NCI-H2171 treated with DMSO at 0.1 percent for 48 hours (cell line): ENCODE measurements at regions not wholly inside any gene's neighbourhood (a gene's known extent, or its start where the extent isn't known, plus 50 kb on each side); places are given as distances from the start of the nearest gene placed in this dataset.
"Not testable (repeated sequence)": the region's sequence is repeated elsewhere in the genome, so short reads cannot be mapped to it uniquely, and the experiment has no call there.

Experiments used
- DNase-seq: peaks from one replicate; lab custom pipeline; 2025; lab: John Stamatoyannopoulos, UW

DNA sequence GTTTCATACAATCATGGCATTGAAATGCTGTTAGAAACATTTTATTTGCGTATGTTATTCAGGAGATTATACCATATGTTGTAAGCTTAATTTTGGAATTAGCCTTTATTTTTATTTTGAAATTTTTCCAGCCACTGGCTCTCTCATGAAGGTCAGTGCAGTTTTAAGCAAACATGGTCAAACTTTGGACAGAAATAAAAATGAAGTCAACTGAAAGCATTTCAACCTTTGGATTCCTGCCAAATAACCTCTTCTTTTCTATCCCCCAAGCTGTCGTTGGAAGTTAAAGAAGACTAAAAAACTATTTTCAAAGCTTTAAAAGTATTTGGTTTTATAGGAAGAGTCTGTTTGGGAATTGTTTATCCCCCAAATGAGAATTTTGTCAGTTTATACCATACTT lies 846.6 kb downstream of the MCTP2 start:
- no peak for DNase-seq

DNA sequence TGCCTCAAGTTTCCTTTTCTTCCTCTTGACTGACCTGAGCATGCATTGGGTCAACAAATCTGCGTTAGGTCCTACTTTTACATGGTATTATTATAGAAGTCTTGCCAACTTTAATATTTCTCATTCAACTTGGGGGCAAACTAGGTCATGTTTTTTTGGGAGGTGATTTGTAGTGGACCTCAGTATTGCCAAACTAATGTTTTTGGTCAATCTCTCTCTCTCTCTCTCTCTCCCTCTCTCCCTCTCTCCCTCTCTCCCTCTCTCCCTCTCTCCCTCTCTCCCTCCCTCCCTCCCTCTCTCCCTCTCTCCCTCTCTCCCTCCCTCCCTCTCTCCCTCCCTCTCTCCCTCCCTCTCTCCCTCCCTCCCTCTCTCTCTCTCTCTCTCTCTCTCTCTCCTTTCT lies 848.9 kb downstream of the MCTP2 start:
- DNase-seq = not testable (repeated sequence)

DNA sequence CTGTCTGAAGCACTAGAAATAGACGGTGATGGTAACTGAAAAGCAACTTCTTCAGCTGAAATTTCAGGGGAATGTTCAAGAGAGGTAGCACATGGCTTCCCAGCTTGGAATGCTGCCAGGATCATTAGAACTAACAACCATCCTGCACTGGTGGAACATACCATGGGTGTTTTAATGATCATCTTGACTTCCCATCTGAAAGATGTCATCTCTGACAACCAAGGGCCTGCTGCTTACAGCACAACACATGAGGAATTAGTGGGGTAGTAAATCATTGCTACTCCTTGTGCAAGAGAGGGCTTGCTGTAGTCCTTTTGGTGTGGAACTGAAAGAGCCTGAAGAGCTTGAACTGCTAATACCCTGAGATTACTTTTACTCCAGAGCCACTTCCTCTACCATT lies 853.7 kb downstream of the MCTP2 start:
- no peak for DNase-seq

DNA sequence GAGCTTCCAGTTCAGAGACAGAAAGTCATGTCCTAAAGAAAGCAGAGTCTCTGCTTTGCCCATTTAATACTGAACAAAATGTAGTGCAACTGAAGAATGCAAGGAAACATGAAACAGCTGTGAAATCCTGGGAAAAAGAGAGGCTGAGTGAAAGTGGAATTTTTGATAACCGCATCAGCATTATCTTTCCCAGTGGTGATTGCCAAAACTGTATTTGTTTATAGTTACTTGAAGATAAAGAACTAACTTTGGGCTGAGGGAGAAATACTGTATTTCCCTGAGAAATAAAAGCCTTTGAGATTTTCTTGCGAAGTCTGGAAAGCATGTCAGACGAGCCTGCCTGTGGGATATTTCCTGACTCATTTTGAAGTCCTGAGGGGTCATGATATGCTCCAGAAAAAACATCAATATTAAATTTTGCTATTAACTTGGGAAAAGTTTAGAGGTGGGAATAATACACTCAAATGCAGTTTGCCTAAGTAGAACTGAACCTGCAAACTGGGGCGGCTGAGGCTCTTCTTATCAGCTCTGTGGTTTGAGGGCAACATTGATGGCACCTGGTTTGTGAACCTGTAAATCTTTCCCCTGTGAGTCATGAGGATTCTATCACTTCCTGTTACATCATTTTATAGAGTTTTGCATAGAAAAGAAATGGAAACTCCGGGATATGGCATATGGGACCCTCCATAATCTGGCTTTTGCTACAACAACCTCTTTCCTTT lies 855.3 kb downstream of the MCTP2 start:
- DNase-seq = no peak

DNA sequence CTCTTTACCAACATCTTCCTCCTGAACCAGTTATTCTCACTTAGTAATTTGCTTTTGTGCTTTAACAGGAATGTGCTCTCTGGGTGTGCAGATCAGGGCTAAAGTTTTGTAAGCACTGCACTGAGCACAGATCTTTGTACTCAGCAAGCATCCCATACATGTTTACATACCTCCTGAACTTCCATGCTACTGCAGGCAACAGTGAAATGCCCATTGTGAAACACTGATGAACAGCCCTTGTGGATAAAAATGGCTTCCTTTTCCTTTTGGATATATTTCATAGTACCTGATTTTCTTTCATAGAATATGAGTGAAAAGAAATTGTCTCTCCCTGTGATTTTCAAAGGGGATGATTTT lies 855.9 kb downstream of the MCTP2 start:
- no peak for DNase-seq

DNA sequence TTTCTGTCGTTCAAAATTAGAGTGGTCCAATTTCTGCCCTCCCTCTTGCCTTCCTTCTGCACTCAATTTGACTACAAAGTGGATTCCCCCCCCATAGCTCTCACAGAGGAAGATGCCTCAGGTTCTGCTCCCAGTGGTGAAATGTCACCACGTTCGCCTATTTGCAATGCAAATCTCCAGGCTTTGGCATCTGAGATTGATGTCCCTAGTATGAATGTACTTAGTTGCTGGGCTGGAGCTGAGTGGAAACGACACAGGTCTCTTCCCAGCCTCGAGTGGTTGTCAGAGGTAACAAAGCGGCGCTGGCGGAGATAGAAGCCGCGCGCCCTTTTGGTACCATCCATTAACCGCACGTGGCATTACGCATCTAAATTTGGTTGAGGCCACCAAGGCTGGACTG lies 860.1 kb downstream of the MCTP2 start:
- DNase-seq = no peak

DNA sequence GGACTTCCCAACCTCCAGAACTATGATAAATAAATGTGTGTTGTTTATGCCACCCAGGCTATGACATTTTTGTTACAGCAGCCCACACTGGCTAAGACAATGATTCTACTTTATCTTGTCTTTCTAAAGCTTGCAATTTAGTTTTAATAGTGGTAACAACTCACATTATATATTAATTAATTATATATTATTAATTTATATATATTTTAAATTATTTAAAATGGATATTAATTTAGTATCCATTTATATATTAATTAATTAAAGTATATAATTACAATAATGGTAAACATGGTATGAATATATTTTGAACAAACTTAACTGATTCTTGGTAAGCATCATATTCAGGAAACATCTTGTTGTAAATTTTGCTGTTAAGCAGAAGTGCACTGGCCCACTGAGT lies 863.9 kb downstream of the MCTP2 start:
- DNase-seq = no peak

DNA sequence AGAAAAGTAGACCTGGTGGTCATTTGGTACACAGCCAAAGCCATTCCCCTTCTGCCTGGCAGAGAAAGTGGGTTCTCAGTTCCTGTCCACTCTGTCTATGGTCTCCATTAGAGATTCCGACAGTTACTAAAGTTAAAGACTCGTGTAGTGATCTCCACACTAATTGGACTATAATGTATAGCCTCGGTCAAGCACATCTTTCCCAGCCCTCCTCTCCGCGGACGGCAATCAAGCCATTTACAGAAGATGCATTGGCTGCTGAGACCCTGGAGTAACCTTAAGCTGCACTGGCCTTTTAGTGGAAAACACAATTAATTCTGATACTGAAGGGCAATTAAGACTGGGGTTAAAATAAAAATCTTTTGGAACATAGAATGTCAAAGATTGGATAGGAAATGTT lies 865.3 kb downstream of the MCTP2 start:
- no peak for DNase-seq

DNA sequence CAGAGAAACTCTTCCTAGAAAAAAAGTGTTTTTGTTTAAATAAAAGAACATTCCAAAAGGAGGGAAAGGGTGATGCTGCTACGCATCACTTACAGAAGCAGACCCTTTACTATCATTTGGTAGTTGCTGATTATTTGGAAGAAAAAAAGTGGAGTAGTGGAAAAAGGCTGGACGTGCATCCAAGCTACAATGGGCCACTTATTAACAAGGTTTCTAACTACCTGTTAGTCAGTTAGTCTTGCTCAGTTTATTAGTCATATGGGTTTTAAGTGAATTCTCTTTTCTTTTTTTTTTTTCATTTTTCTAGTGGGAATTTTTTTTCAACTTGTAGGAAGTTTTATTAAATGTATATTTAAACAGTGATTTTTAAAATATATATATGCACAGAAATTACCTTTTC lies 866.0 kb downstream of the MCTP2 start:
- DNase-seq = no peak

DNA sequence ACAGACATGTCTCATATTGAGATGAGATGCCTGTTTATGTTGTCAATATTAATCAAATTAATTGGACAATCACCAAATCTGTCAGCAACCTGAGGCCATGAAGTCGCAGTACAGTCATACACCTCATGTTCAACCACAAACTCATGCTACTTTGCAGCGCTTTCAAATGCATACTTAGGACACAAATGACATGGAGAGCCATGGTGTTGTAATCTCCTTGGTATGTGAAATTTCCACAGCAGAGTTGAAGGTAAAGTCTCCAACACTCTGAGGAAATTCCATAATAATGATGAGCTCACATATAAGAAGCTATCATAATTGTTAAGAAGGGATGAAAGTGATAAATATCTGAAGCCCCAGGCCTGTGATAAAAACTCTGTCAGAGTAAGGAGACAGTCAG lies 873.9 kb downstream of the MCTP2 start:
- no peak for DNase-seq

DNA sequence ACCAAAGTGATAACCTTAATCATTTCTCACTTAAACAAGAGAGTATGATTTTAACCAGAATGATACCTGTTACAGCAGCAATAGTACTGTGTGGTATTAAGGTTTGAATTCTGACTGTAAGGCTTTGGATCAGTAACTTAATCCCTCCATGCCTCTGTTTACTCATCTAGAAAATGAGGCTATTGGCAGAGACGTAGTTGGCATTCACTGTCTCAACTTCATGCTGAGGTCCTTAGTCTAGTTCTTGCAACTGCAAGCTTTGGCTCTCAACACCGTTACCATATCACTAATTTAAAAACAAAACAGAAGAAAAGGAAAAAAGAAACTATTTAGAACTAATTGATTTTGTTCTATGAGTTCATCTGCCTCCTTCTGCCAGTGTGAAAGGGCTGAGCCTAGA lies 875.4 kb downstream of the MCTP2 start:
- DNase-seq = no peak

DNA sequence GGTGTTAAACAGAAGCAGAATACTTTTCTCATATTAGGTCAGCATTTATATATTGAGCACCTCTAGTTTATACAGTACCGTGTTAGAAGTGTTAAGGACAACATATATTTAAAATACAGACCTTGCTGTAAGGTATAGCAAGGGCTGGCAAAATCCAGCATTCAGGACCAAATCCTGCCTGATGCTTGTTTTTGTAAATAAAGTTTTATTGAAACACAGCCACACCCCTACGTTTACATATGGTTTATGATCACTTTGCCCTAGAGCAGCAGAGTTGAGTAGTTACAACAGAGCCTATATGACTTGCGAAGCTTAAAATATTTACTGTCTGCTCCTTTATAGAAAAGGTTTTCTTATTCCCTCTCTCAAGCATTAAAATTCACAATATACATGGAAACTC lies 877.3 kb downstream of the MCTP2 start:
- DNase-seq = no peak

DNA sequence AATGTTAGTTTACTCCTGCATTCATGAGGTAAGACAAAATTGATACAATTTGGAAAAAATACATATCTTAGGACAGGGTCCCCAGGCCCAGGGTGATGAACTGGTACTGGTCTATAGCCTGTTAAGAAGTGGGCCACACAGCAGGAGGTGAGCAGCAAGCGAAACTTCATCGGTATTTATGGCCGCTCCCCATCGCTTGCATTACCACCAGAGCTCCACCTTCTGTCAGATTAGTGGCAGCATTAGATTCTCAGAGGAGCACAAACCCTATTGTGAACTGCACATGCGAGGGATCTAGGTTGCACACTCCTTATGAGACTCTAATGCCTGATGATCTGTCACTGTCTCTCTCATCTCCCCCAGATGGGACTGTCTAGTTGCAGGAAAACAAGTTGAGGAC lies 880.6 kb downstream of the MCTP2 start:
- no peak for DNase-seq

DNA sequence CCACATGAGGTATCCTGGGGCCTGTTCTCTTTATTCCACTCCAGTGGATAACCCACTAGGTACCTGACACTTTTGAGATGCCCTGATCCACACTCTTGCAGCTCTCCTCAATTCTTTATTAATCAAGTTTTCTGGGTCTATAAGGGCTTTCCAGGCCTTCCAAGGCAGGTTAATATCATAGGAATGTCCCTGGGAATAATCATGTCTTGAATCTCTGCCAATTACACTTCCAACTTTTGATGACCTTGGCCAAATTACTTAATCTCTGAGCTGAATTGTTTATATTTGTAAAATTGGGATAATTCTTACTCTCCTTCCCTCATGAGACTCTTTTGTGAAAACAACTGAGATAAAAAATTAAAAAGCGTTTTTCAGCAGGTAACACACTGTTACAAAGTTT lies 881.7 kb downstream of the MCTP2 start:
- DNase-seq = no peak

DNA sequence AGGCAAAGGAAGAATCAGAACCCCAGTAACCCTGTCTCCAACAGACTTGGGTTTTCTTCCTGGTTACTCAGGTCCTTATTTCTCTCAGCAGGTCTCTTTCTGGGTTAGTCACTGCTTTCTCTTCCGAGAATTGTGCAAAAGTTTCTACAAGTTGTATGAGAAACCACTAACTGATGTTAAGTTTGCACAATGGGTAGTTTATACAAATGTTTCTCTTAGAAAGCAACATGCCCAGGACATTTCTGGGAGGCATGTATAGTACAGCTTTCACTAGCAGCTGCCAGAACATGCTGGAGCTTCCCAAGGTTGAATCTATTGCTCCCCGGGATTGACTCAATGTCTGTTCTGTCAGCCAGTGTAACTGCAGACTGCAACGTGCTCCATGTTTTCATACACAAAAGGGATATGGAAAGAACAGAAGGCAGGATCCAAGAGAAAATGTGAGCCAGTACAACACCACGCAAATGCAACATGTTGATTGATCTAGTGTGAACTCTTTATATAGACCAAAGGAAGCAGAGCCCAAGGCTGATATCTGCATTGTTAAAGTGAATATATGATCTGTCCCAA lies 887.8 kb downstream of the MCTP2 start:
- no peak for DNase-seq

DNA sequence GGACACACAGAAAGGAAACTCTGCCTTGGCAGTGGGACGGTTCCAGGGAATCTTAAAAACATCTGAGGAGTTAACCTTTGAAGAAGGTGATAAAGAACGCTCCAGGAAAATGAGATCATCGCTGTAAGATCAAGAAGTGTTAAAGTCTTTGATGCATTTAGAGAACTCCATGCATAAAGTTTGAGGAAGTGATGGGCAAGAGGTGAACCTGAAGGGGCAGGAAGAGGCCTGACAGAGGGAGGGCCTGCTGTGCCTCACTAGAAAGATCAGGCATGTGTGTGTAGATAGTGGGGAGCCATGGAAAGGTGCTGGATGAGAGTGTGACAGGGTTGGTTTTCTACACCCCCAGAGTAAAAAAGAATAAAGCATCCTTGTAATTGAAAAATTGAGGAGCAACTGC lies 889.2 kb downstream of the MCTP2 start:
- DNase-seq = no peak

DNA sequence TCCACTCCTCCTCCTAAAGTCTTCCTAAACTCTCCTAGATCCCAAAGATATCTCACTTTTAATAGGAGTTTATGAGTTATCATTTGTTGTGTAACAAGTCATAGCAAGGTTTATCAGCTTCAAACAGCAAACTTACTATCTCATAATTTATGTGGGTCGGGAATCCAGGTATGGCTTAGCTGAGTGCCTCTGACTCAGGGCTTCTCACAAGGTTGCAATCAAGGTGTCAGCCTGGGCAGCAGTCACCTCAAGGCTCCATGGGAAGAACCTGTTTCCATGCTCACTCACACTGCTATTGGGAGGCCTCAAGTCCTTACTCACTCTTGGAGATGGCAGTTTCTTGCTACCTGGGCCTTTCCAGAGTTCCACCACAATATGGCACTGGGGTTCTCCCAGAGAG lies 889.8 kb downstream of the MCTP2 start:
- DNase-seq = no peak

DNA sequence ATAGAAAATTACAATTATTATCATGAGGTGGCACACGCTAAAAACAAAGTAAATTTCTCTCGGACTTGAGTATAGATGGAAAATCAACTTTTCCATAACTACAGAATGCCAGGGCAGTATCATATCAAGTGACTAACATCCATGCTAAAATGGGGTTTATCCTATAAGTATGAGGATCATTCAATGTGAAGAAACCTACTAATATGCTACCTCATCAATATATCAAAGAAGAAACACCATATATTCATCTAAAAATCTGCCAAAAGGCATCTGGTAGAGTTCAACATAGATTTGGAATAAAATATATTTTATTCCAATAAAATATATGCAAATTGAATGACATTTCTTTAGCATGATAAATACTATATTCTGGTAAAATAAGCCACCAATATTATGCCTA lies 894.4 kb downstream of the MCTP2 start:
- DNase-seq = no peak

DNA sequence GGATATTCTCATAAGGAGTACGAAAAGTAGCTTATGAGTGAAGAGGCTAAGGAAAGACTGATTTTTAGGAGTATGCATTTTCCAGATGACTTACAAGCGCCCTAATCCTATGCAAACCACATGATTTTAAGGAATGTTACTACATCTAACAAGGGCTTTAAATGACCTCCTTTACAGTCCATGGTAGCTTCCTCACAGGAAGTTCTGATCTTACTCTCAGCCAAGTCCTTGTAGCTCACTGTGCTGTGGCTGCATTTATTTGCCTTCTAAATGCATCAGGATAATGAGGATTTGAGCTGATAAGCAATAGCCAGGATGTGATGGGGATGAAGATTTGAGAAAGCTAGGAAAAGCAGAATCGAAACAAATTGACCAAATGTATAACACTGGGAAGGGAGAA lies 896.0 kb downstream of the MCTP2 start:
- no peak for DNase-seq

DNA sequence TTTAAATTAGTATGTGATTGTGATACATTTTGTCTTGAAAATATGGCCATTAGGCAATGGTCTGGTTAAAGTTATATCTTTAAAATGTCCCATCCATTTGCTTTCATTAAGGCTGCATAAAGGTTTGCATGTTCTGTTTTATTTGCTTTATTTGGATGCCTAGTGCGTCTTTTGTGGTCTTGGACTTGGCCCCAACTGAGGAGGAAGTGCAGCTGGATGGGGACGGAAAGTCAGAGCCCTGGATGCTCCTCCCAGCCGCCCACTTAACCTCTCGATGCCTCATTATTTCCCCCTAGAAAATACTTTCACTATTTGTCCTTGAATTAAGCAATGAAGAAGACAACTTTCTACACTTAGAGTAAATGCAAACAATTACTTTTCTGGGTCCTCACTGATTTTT lies 898.2 kb downstream of the MCTP2 start:
- DNase-seq = no peak

DNA sequence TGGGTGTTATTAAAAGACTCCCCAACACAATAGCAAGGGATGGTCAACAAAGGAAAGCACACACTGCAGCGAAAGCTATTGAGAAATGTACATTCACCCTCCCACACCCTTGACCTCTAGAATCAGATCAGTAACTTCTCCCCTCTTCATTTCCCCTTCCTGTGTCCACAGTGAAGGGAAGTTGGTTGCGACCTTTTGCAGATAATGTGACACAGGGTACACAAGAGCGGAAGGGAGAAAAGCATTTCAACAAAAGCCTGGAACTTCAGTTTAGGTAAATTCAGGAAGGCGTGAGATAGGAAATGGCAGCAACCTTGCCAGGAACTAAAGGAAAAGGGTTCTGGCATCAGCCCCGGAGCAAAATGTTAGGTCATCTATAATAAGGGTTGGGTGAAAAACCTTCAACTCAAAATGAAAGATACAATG lies 899.8 kb downstream of the MCTP2 start:
- no peak for DNase-seq

DNA sequence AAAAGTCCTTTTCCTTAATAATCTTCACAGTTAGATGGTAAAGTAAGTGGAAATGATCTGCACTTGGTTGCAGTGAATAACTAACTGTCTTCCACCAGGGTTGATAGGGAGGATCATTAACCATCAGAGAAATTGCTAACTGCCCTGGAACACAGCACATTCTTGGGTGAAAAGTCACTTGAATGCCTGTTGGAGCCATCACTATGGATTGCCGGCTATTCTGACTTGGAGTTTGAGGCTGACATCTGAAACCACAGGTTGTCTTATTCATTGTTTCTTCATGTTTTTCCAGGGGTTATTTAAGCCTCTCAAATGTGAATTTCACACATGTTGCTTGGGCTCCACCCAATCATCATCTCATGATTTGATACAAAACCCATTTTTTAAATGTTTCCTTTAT lies 901.4 kb downstream of the MCTP2 start:
- DNase-seq = no peak

DNA sequence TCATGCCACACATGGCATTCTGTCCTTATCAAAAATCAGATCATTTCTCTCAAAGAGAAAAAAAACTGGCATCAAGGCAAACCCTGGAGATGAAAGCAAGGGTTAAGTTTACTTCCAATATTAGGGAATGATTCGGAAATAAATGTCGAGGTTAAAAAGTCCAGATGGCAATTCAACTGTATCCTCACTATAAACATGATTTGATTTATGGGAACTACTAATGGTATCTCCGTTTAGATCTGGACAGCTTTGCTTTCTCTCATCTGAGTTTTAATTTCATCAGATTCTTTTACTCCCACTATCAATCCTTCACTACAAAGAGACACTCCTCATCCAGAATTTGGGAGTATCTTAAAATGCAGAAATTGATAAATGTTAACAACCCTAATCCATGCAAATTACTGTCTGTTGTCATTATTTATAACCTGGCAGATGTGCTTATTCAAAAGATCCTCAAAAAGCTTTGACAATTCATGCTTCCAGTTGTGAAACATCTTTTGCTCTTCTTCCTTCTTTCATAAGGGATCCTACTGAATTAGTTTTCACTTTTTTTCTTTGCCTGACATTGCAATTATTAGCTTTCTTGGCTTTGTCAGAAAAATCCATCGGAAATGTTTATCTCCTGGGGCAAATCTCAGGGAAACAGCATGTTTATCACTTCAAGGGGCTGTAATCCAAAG lies 903.2 kb downstream of the MCTP2 start:
- no peak for DNase-seq
